HG03520 (cell line): ENCODE measurements at regions not wholly inside any gene's neighbourhood (a gene's known extent, or its start where the extent isn't known, plus 50 kb on each side); places are given as distances from the start of the nearest gene placed in this dataset.

Experiments
- ATAC-seq: cut with Tn5 transposase; IDR thresholded peaks from one replicate; pipeline ENCODE4 v1.9.1; 2021; ENCODE audit warnings: mild to moderate bottlenecking, moderate library complexity; ENCODE audit not compliant: unreplicated experiment

GRCh38 chr6:163913045-163913444 lies 498.5 kb downstream of the QKI start:
- no peak for ATAC-seq

- ATAC-seq: no peak
Measured at GRCh38 chr6:163906006-163906710, 491.6 kb downstream of the QKI start.

- no peak for ATAC-seq
Measured at GRCh38 chr6:163904186-163904585, 489.7 kb downstream of the QKI start.

GRCh38 chr6:163903541-163903940 lies 489.0 kb downstream of the QKI start:
- ATAC-seq: no peak

GRCh38 chr6:163902993-163903392 lies 488.5 kb downstream of the QKI start:
- ATAC-seq: no peak

GRCh38 chr6:163901681-163902080 lies 487.2 kb downstream of the QKI start:
- ATAC-seq: no peak

GRCh38 chr6:163900570-163900969 lies 486.1 kb downstream of the QKI start:
- no peak for ATAC-seq

GRCh38 chr6:163897669-163898068 lies 483.2 kb downstream of the QKI start:
- ATAC-seq: no peak

- ATAC-seq: no peak
Measured at GRCh38 chr6:163897030-163897429, 482.5 kb downstream of the QKI start.

GRCh38 chr6:163895162-163895561 lies 480.6 kb downstream of the QKI start:
- ATAC-seq: no peak

GRCh38 chr6:163893609-163894189 lies 479.2 kb downstream of the QKI start:
- no peak for ATAC-seq

GRCh38 chr6:163892824-163893561 lies 478.5 kb downstream of the QKI start:
- ATAC-seq: no peak

- no peak for ATAC-seq
Measured at GRCh38 chr6:163889904-163890514, 475.5 kb downstream of the QKI start.

GRCh38 chr6:163888030-163888819 lies 473.7 kb downstream of the QKI start:
- no peak for ATAC-seq

- no peak for ATAC-seq
Measured at GRCh38 chr6:163886428-163886827, 471.9 kb downstream of the QKI start.

GRCh38 chr6:163883984-163884383 lies 469.5 kb downstream of the QKI start:
- no peak for ATAC-seq

GRCh38 chr6:163878698-163879097 lies 464.2 kb downstream of the QKI start:
- ATAC-seq: no peak

- ATAC-seq: no peak
Measured at GRCh38 chr6:163877877-163878639, 463.5 kb downstream of the QKI start.

GRCh38 chr6:163876391-163876790 lies 461.9 kb downstream of the QKI start:
- no peak for ATAC-seq

GRCh38 chr6:163874784-163875183 lies 460.3 kb downstream of the QKI start:
- no peak for ATAC-seq
